Adrenal gland (tissue), 9 donors: ENCODE measurements at regions not wholly inside any gene's neighbourhood (a gene's known extent, or its start where the extent isn't known, plus 50 kb on each side); places are given as distances from the start of the nearest gene placed in this dataset.
"Not testable (repeated sequence)": the region's sequence is repeated elsewhere in the genome, so short reads cannot be mapped to it uniquely, and the experiment has no call there.

Experiments used
- DNase-seq, 7 donors: peaks; one replicate each; pipeline ENCODE4 v3.0.0-alpha.2; 2019 to 2020
- H3K27ac ChIP-seq, 5 donors: fragments of 200-600 bp; sonication (generic) in 4 of 5; 1 replicate in 3 of 5; 2 replicates in 2 of 5; pipeline versions ENCODE4 v1.5.1 to v1.8.0; 2016 to 2020; ENCODE audit warnings: mild to moderate bottlenecking in 1 of 5
- H3K27me3 ChIP-seq: fragments of 200-600 bp; 2 replicates; pipeline ENCODE4 v1.8.0; 2021
- H3K36me3 ChIP-seq, 2 donors: fragments of 200-600 bp; replicated peaks in 1 of 2; 1 replicate in 1 of 2; 2 replicates in 1 of 2; pipeline versions ENCODE4 v1.5.1 to v1.8.0; 2018 to 2022
- H3K4me1 ChIP-seq, 2 donors: fragments of 200-600 bp; replicated peaks in 1 of 2; 1 replicate in 1 of 2; 2 replicates in 1 of 2; pipeline versions ENCODE4 v1.5.1 to v1.8.0; 2018 to 2021
- H3K4me3 ChIP-seq, 4 donors: fragments of 200-600 bp; sonication (generic) in 3 of 4; one replicate each; pipeline ENCODE4 v1.5.1; 2016 to 2018
- H3K9me3 ChIP-seq, 3 donors: fragments of 200-600 bp; sonication (generic) in 1 of 3; replicated peaks in 1 of 3; 1 replicate in 2 of 3; 2 replicates in 1 of 3; pipeline versions ENCODE4 v1.5.1 to v1.8.0; 2016 to 2021
- POLR2A ChIP-seq, 2 donors: fragments of 450-650 bp; IDR thresholded peaks; one replicate each; pipeline ENCODE4 v1.6.1; 2017; ENCODE audit warnings: antibody characterized with exemption in 2 of 2, mild to moderate bottlenecking in 2 of 2, moderate library complexity in 1 of 2
- WGBS, 4 donors: extraction: QIAGEN DNeasy Blood & Tissue Kit in 2 of 4; methylation state at CpG; one replicate each; pipeline versions ENCODE4 v1.1.5 to v1.1.7; 2013 to 2017; 5-methylcytosine and 5-hydroxymethylcytosine counted together
- intact Hi-C, 2 donors: fragments of 100-400 bp; cut with DNase I; formaldehyde crosslinking; loops; one replicate each; pipeline versions ENCODE4 v1.14.1 to v1.15.0; 2022 to 2023
- TF ChIP-seq, protein P1 (sequence below), 6 experiments: fragments of 450-650 bp in 4 of 6; fragments of 200-600 bp in 2 of 6; sonication (generic) in 1 of 6; IDR thresholded peaks; 1 replicate in 5 of 6; 2 replicates in 1 of 6; pipeline versions ENCODE4 v1.5.1 to v1.8.0; 2016 to 2021; ENCODE audit warnings: antibody characterized with exemption in 6 of 6, mild to moderate bottlenecking in 2 of 6, moderate library complexity in 1 of 6
- donor health status: healthy with polysubstance abuse.
- donor health status: Bipolar disorder and iron deficiency.
- donor health status: DM: yes; HTN: yes; CAD: no.
- donor health status: DM: no; HTN: no; CAD: no.
- donor health status: DM: no; HTN: no; CAD: no.

- Histone ChIP-seq H3K36me3 (no peaks in the 10 kb centered on the region), H3K9me3 (no peaks in the 10 kb centered on the region), H3K27me3 (no peaks in the 10 kb centered on the region), H3K4me1 (no peaks in the 10 kb centered on the region), H3K4me3 (no peak overlapping the region), H3K27ac (no peak overlapping the region)
- TF ChIP-seq POLR2A (IDR thresholded peaks at IDR 0.05) = no peak
- TF ChIP-seq, protein P1, sequence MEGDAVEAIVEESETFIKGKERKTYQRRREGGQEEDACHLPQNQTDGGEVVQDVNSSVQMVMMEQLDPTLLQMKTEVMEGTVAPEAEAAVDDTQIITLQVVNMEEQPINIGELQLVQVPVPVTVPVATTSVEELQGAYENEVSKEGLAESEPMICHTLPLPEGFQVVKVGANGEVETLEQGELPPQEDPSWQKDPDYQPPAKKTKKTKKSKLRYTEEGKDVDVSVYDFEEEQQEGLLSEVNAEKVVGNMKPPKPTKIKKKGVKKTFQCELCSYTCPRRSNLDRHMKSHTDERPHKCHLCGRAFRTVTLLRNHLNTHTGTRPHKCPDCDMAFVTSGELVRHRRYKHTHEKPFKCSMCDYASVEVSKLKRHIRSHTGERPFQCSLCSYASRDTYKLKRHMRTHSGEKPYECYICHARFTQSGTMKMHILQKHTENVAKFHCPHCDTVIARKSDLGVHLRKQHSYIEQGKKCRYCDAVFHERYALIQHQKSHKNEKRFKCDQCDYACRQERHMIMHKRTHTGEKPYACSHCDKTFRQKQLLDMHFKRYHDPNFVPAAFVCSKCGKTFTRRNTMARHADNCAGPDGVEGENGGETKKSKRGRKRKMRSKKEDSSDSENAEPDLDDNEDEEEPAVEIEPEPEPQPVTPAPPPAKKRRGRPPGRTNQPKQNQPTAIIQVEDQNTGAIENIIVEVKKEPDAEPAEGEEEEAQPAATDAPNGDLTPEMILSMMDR (IDR thresholded peaks at IDR 0.05) = no peak
- intact Hi-C loops = no loop called here
- no peak for DNase-seq
Measured at GRCh38 chr5:92308679-92309078, 925.6 kb upstream of the ARRDC3 start.

DNA sequence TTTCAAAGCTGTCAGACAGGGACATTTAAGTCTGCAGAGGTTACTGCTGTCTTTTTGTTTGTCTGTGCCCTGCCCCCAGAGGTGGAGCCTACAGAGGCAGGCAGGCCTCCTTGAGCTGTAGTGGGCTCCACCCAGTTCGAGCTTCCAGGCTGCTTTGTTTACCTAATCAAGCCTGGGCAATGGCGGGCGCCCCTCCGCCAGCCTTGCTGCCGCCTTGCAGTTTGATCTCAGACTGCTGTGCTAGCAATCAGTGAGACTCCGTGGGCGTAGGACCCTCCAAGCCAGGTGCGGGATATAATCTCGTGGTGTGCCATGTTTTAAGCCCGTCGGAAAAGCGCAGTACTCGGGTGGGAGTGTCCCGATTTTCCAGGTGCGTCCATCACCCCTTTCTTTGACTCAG lies 919.2 kb upstream of the ARRDC3 start:
- H3K27me3 ChIP-seq, intact Hi-C loops, H3K4me3 ChIP-seq, H3K27ac ChIP-seq, DNase-seq, H3K9me3 ChIP-seq, H3K4me1 ChIP-seq, H3K36me3 ChIP-seq: not testable (repeated sequence)
- WGBS, 4 donors = 91 to 94% (median 93%) methylated on average over 10 to 15 of the region's 15 CpGs; no CpG with 5 or more reads in 1 of the 4 donors

DNA sequence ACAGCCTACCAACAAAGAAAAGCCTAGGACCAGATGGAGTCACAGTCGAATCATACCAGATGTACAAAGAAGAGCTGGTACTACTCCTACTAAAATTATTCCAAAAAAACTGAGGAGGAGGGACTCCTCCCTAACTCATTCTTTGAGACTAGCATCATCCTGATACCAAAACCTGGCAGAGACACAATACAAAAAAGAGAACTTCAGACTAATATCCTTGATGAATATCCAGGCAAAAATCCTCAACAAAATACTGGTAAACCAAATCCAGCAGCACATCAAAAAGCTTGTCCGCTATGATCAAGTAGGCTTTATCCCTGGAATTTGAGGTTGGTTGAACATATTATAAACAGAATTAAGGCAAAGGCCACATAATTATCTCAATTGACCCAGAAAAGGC lies 900.4 kb upstream of the ARRDC3 start:
- Histone ChIP-seq H3K4me1 (no peaks in the 10 kb centered on the region), H3K27ac (no peak overlapping the region), H3K27me3 (no peaks in the 10 kb centered on the region), H3K36me3 (no peaks in the 10 kb centered on the region), H3K4me3 (no peak overlapping the region), H3K9me3 (peaks cover 0 to 8% (median 0%) of the 10 kb centered on the region in 3 donors)
- DNase-seq = no peak
- 76 to 88% (median 85%) methylated on average over 2 of the region's 2 CpGs for WGBS, 4 donors
- TF ChIP-seq, protein P1 (IDR thresholded peaks at IDR 0.05) = no peak
- TF ChIP-seq POLR2A (IDR thresholded peaks at IDR 0.05) = no peak
- intact Hi-C loops = no loop called here

GRCh38 chr5:92271750-92272149 lies 888.6 kb upstream of the ARRDC3 start:
- H3K9me3 ChIP-seq, intact Hi-C loops, H3K27ac ChIP-seq, DNase-seq, H3K36me3 ChIP-seq, H3K27me3 ChIP-seq, H3K4me3 ChIP-seq, H3K4me1 ChIP-seq: not testable (repeated sequence)
- WGBS, 4 donors = 50 to 60% (median 58%) methylated on average over 1 of the region's 1 CpG

DNA sequence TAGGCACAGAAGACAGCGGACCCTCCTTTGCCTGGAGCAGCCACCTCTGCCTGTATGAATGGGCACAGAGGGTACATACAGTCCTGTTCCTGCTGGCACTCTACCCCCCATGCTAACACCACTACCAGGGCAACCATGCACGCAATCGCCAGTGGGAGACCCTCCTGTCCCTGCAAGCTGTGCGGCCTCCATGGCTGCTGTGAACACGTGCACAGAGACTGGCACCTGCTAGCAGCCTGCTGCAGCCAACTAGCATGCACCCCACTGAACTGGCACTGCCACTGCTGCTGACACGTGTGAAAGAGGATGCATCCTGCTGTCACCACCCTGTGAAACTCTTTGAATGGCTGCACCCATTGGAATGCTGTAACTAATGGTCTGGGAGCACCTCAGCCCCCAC lies 885.2 kb upstream of the ARRDC3 start:
- Histone ChIP-seq H3K9me3 (no peaks in the 10 kb centered on the region), H3K27me3 (no peaks in the 10 kb centered on the region), H3K36me3 (no peaks in the 10 kb centered on the region), H3K27ac (no peak overlapping the region), H3K4me3 (no peak overlapping the region), H3K4me1 (no peaks in the 10 kb centered on the region)
- intact Hi-C loops = no loop called here
- 74 to 82% (median 81%) methylated on average over 5 to 6 of the region's 6 CpGs; no CpG with 5 or more reads in 1 of the 4 donors for WGBS, 4 donors
- TF ChIP-seq, protein P1 (IDR thresholded peaks at IDR 0.05) = no peak
- no peak for TF ChIP-seq POLR2A (IDR thresholded peaks at IDR 0.05)
- no peak for DNase-seq
